22Rv1 (cell line): ENCODE measurements at regions not wholly inside any gene's neighbourhood (a gene's known extent, or its start where the extent isn't known, plus 50 kb on each side); places are given as distances from the start of the nearest gene placed in this dataset.
"Not testable (repeated sequence)": the region's sequence is repeated elsewhere in the genome, so short reads cannot be mapped to it uniquely, and the experiment has no call there.

Experiments used
- H3K27ac ChIP-seq: fragments of 450-650 bp; 2 replicates; pipeline ENCODE4 v1.5.1; 2017
- CTCF ChIP-seq: fragments of 450-650 bp; IDR thresholded peaks from 2 replicates; pipeline ENCODE4 v1.5.1; 2017; ENCODE audit warnings: mild to moderate bottlenecking
- ZFX ChIP-seq: fragments of 450-650 bp; IDR thresholded peaks from 2 replicates; pipeline ENCODE4 v1.6.1; 2017; ENCODE audit warnings: antibody characterized with exemption, borderline replicate concordance

- TF ChIP-seq CTCF (no peak), ZFX (no peak)
- no peak overlapping the region for H3K27ac ChIP-seq
Measured at GRCh38 chr6:74197310-74197709, 501.3 kb downstream of the CD109 start.

- H3K27ac ChIP-seq = no peak overlapping the region
- TF ChIP-seq CTCF (no peak), ZFX (no peak)
Measured at GRCh38 chr6:74187811-74188210, 491.8 kb downstream of the CD109 start.

- no peak for TF ChIP-seq CTCF
- no peak for TF ChIP-seq ZFX
- no peak overlapping the region for H3K27ac ChIP-seq
Measured at GRCh38 chr6:74182992-74183391, 487.0 kb downstream of the CD109 start.

- no peak overlapping the region for H3K27ac ChIP-seq
Measured at GRCh38 chr6:74181471-74181870, 485.5 kb downstream of the CD109 start.

GRCh38 chr6:74177506-74177905, 481.5 kb downstream of the CD109 start:
- TF ChIP-seq ZFX (no peak), CTCF (no peak)
- H3K27ac ChIP-seq = no peak overlapping the region

More at GRCh38 chr6:74181471-74181870, 485.5 kb downstream of the CD109 start:
- no peak for TF ChIP-seq ZFX
- no peak for TF ChIP-seq CTCF

- 0 out of 2 replicates have a peak, but pooled peaks have one; percentile 8 for TF ChIP-seq CTCF
- not testable (repeated sequence) for H3K27ac ChIP-seq
Measured at GRCh38 chr6:74170550-74170949, 474.5 kb downstream of the CD109 start.

GRCh38 chr6:74170118-74170517, 474.1 kb downstream of the CD109 start:
- TF ChIP-seq ZFX (no peak), CTCF (no peak)
- H3K27ac ChIP-seq = no peak overlapping the region
